ENCODE measurements at regions not wholly inside any gene's neighbourhood (a gene's known extent, or its start where the extent isn't known, plus 50 kb on each side); places are given as distances from the start of the nearest gene placed in this dataset.

GRCh38 chr1:199295107-199295506 is 656.3 kb downstream of the PTPRC start:
- TF ChIP-seq CTCF (IDR thresholded peaks at IDR 0.05; ENCODE audit: low read length) (no peak), EZH2 (IDR thresholded peaks at IDR 0.05; ENCODE audit: borderline replicate concordance, low read length) (no peak)

All from OCI-LY1 (cell line).